Hepatocyte (in vitro differentiated cells): ENCODE measurements at regions not wholly inside any gene's neighbourhood (a gene's known extent, or its start where the extent isn't known, plus 50 kb on each side); places are given as distances from the start of the nearest gene placed in this dataset.

Experiments
- DNase-seq: peaks from one replicate; pipeline ENCODE4 v3.0.0-alpha.2; 2016; ENCODE audit warnings: low spot score
- H2AFZ ChIP-seq: fragments of 200-600 bp; sonication (generic); 2 replicates; pipeline ENCODE4 v1.6.0; 2016; ENCODE audit warnings: antibody characterized with exemption, mild to moderate bottlenecking
- H3K27ac ChIP-seq: fragments of 200-600 bp; sonication (generic); 2 replicates; pipeline ENCODE4 v1.5.1; 2016; ENCODE audit warnings: mild to moderate bottlenecking
- H3K27me3 ChIP-seq: fragments of 200-600 bp; sonication (generic); 2 replicates; pipeline ENCODE4 v1.6.1; 2016
- H3K36me3 ChIP-seq: fragments of 200-600 bp; sonication (generic); replicated peaks from 2 replicates; pipeline ENCODE4 v1.5.1; 2016; ENCODE audit warnings: low read depth; ENCODE audit not compliant: insufficient read depth
- H3K4me1 ChIP-seq: fragments of 200-600 bp; sonication (generic); 2 replicates; pipeline ENCODE4 v1.5.1; 2016; ENCODE audit warnings: mild to moderate bottlenecking, moderate library complexity; ENCODE audit not compliant: insufficient read depth
- H3K4me2 ChIP-seq: fragments of 200-600 bp; sonication (generic); 2 replicates; pipeline ENCODE4 v1.6.0; 2016
- H3K4me3 ChIP-seq: fragments of 200-600 bp; sonication (generic); 2 replicates; pipeline ENCODE4 v1.5.1; 2016; ENCODE audit warnings: mild to moderate bottlenecking
- H3K79me2 ChIP-seq: fragments of 200-600 bp; sonication (generic); 2 replicates; pipeline ENCODE4 v1.6.0; 2017; ENCODE audit warnings: mild to moderate bottlenecking
- H3K9me2 ChIP-seq: fragments of 200-600 bp; sonication (generic); replicated peaks from 2 replicates; pipeline ENCODE4 v1.6.0; 2017; ENCODE audit warnings: mild to moderate bottlenecking; ENCODE audit not compliant: insufficient read depth
- H3K9me3 ChIP-seq: fragments of 200-600 bp; sonication (generic); 2 replicates; pipeline ENCODE4 v1.5.1; 2016; ENCODE audit warnings: low read depth, mild to moderate bottlenecking
- H4K20me1 ChIP-seq: fragments of 200-600 bp; sonication (generic); 2 replicates; pipeline ENCODE4 v1.6.0; 2016; ENCODE audit warnings: mild to moderate bottlenecking; ENCODE audit not compliant: insufficient read depth, poor library complexity, severe bottlenecking
- EZH2 ChIP-seq: fragments of 200-600 bp; sonication (generic); IDR thresholded peaks from 2 replicates; pipeline ENCODE4 v1.6.1; 2016; ENCODE audit warnings: antibody characterized with exemption, mild to moderate bottlenecking, borderline replicate concordance
- EZH2phosphoT487 ChIP-seq: fragments of 200-600 bp; sonication (generic); IDR thresholded peaks from one replicate; pipeline ENCODE4 v1.6.1; 2018; ENCODE audit warnings: antibody characterized with exemption, mild to moderate bottlenecking, low read depth, moderate library complexity; ENCODE audit not compliant: unreplicated experiment, severe bottlenecking
- WGBS: methylation state at CpG from one replicate; pipeline ENCODE4 v1.1.6; 2016; ENCODE audit warnings: low lambda C conversion rate; ENCODE audit errors: missing lambda C conversion rate; 5-methylcytosine and 5-hydroxymethylcytosine counted together
- TF ChIP-seq, protein P1 (sequence below): fragments of 200-600 bp; sonication (generic); IDR thresholded peaks from 2 replicates; pipeline ENCODE4 v1.5.1; 2016; ENCODE audit warnings: antibody characterized with exemption, mild to moderate bottlenecking; ENCODE audit not compliant: poor library complexity

GRCh38 chr13:68066879-68067513 is 836.9 kb upstream of the PCDH9 start:
- no peaks in the 10 kb centered on the region for H3K27me3 ChIP-seq
- no peaks in the 10 kb centered on the region for H4K20me1 ChIP-seq
- peak overlapping the region; percentile 31 for H3K4me2 ChIP-seq
- peak; percentile 20 for DNase-seq
- H3K79me2 ChIP-seq = no peaks in the 10 kb centered on the region
- peaks cover 5% of the 10 kb centered on the region for H3K4me1 ChIP-seq
- no peak overlapping the region for H2AFZ ChIP-seq
- no peak overlapping the region for H3K27ac ChIP-seq
- TF ChIP-seq EZH2phosphoT487 = no peak
- TF ChIP-seq EZH2 = no peak
- TF ChIP-seq, protein P1, sequence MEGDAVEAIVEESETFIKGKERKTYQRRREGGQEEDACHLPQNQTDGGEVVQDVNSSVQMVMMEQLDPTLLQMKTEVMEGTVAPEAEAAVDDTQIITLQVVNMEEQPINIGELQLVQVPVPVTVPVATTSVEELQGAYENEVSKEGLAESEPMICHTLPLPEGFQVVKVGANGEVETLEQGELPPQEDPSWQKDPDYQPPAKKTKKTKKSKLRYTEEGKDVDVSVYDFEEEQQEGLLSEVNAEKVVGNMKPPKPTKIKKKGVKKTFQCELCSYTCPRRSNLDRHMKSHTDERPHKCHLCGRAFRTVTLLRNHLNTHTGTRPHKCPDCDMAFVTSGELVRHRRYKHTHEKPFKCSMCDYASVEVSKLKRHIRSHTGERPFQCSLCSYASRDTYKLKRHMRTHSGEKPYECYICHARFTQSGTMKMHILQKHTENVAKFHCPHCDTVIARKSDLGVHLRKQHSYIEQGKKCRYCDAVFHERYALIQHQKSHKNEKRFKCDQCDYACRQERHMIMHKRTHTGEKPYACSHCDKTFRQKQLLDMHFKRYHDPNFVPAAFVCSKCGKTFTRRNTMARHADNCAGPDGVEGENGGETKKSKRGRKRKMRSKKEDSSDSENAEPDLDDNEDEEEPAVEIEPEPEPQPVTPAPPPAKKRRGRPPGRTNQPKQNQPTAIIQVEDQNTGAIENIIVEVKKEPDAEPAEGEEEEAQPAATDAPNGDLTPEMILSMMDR = no peak
- H3K4me3 ChIP-seq = no peak overlapping the region
- no peaks in the 10 kb centered on the region for H3K36me3 ChIP-seq
- H3K9me3 ChIP-seq = no peaks in the 10 kb centered on the region
- WGBS = 38% methylated on average over 2 of the region's 2 CpGs
- H3K9me2 ChIP-seq = no peaks in the 10 kb centered on the region

GRCh38 chr13:68064001-68064770 is 834.0 kb upstream of the PCDH9 start:
- Histone ChIP-seq H4K20me1 (no peaks in the 10 kb centered on the region), H3K9me3 (no peaks in the 10 kb centered on the region), H2AFZ (no peak overlapping the region), H3K36me3 (no peaks in the 10 kb centered on the region), H3K27ac (no peak overlapping the region), H3K4me1 (peaks cover 5% of the 10 kb centered on the region), H3K79me2 (no peaks in the 10 kb centered on the region), H3K27me3 (no peaks in the 10 kb centered on the region), H3K9me2 (no peaks in the 10 kb centered on the region), H3K4me3 (no peak overlapping the region), H3K4me2 (no peak overlapping the region)
- WGBS = 92% methylated on average over 4 of the region's 4 CpGs
- no peak for TF ChIP-seq EZH2
- TF ChIP-seq, protein P1 = no peak
- TF ChIP-seq EZH2phosphoT487 = no peak
- DNase-seq = no peak

- H3K4me3 ChIP-seq = no peak overlapping the region
- no peaks in the 10 kb centered on the region for H3K79me2 ChIP-seq
- H4K20me1 ChIP-seq = no peaks in the 10 kb centered on the region
- peaks cover 5% of the 10 kb centered on the region for H3K4me1 ChIP-seq
- WGBS = 80% methylated on average over 1 of the region's 1 CpG
- H3K36me3 ChIP-seq = no peaks in the 10 kb centered on the region
- H3K27ac ChIP-seq = no peak overlapping the region
- no peaks in the 10 kb centered on the region for H3K9me2 ChIP-seq
- H3K4me2 ChIP-seq = no peak overlapping the region
- no peak overlapping the region for H2AFZ ChIP-seq
- no peaks in the 10 kb centered on the region for H3K27me3 ChIP-seq
- no peaks in the 10 kb centered on the region for H3K9me3 ChIP-seq
- TF ChIP-seq EZH2phosphoT487 (no peak), EZH2 (no peak)
- TF ChIP-seq, protein P1 = no peak
- DNase-seq = no peak
Observed at GRCh38 chr13:68063181-68063580, 833.0 kb upstream of the PCDH9 start.
